Fibroblast of lung (primary cell): ENCODE measurements at regions not wholly inside any gene's neighbourhood (a gene's known extent, or its start where the extent isn't known, plus 50 kb on each side); places are given as distances from the start of the nearest gene placed in this dataset.

Source experiments
- EZH2 ChIP-seq: IDR thresholded peaks from 2 replicates; pipeline ENCODE4 v1.5.1; 2012; ENCODE audit warnings: low read length, control low read depth, mild to moderate bottlenecking; ENCODE audit errors: missing control alignments
- TF ChIP-seq, protein P1 (sequence below), 2 donors: IDR thresholded peaks in 1 of 2; conservative IDR thresholded peaks in 1 of 2; 1 replicate in 1 of 2; 2 replicates in 1 of 2; pipeline ENCODE4 v1.5.1; 2011 to 2012; ENCODE audit warnings: low read length in 2 of 2, control low read depth in 1 of 2, inconsistent platforms in 1 of 2, low read depth in 1 of 2, mild to moderate bottlenecking in 1 of 2

DNA sequence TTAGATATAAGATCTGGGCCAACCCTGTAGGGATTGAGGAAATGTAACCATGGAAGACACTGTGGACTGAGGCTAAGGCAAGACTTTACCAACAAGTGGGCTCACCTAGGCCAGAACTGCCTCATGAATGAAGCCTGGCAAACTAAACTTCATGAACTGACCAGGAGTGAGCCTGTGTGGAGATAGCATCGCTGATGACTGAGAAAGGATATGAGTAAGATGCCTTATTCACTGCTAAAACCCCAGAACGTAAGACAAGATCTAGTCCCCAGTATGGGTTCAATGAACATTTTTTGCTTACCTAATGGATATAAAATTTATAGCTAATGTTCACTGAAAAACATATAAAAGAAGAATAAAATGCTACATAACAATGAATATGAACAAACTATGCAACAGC is 399.8 kb downstream of the SATB2 start:
- TF ChIP-seq, protein P1, sequence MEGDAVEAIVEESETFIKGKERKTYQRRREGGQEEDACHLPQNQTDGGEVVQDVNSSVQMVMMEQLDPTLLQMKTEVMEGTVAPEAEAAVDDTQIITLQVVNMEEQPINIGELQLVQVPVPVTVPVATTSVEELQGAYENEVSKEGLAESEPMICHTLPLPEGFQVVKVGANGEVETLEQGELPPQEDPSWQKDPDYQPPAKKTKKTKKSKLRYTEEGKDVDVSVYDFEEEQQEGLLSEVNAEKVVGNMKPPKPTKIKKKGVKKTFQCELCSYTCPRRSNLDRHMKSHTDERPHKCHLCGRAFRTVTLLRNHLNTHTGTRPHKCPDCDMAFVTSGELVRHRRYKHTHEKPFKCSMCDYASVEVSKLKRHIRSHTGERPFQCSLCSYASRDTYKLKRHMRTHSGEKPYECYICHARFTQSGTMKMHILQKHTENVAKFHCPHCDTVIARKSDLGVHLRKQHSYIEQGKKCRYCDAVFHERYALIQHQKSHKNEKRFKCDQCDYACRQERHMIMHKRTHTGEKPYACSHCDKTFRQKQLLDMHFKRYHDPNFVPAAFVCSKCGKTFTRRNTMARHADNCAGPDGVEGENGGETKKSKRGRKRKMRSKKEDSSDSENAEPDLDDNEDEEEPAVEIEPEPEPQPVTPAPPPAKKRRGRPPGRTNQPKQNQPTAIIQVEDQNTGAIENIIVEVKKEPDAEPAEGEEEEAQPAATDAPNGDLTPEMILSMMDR (conservative IDR thresholded peaks at IDR 0.05 in 1 of 2, IDR thresholded peaks at IDR 0.05 in 1 of 2; ENCODE audit: low read depth in 1 of 2, low read length in 2 of 2): no peak
- no peak for TF ChIP-seq EZH2
